ENCODE measurements at regions not wholly inside any gene's neighbourhood (a gene's known extent, or its start where the extent isn't known, plus 50 kb on each side); places are given as distances from the start of the nearest gene placed in this dataset.

DNA sequence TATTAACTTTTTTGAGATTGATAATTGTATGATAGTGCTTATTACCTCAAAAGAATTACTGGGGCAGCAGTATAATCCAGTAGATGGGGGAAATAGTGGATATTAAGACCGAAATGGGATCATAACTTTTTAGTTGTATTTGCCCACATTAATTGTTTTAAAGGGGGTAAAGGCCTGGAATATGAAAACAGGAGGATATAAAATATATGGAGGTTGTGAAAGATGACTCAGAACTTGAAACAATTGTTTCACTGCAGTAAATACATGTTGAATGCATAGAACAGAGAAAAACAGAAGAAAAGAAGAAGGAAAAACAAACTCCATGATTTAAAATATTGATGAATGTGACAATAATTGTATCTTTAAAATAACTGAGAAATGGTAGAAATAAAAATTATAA lies 94.1 kb upstream of the VPREB1 start:
- Mint-ChIP-seq H3K4me3 (no peak overlapping the region), H3K4me1 (ENCODE audit: low read depth) (no peaks in the 10 kb centered on the region), H3K27ac (no peak overlapping the region), H3K27me3 (ENCODE audit: low read depth) (peaks cover 51% of the 10 kb centered on the region), H3K36me3 (ENCODE audit: low read depth) (no peaks in the 10 kb centered on the region), H3K9me3 (no peaks in the 10 kb centered on the region)
- DNase-seq (ENCODE audit: low spot score), result no peak

DNA sequence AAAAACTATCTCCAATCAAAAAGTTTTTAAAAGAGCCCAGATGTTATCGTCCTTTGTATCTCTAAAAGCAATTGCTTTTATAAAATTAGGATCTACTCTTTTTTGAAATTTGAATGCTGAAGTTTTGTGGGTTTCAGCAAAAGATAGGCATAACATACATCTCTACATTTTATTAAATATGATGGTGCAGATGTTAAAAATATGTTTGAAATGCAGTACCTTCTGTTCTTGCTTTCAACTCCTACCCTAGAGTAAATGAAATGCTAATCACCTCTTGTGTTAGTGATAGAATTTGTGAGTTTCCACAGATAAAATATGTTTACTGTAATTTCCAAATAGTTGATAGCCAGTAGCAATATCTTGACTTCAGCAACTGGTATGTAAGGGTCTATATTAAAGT lies 95.7 kb upstream of the VPREB1 start:
- H3K27ac Mint-ChIP-seq, result no peak overlapping the region
- H3K36me3 Mint-ChIP-seq (ENCODE audit: low read depth), result no peaks in the 10 kb centered on the region
- H3K4me3 Mint-ChIP-seq, result no peak overlapping the region
- H3K27me3 Mint-ChIP-seq (ENCODE audit: low read depth), result peaks cover 52% of the 10 kb centered on the region
- no peaks in the 10 kb centered on the region for H3K9me3 Mint-ChIP-seq
- DNase-seq (ENCODE audit: low spot score), result no peak
- no peaks in the 10 kb centered on the region for H3K4me1 Mint-ChIP-seq (ENCODE audit: low read depth)

DNA sequence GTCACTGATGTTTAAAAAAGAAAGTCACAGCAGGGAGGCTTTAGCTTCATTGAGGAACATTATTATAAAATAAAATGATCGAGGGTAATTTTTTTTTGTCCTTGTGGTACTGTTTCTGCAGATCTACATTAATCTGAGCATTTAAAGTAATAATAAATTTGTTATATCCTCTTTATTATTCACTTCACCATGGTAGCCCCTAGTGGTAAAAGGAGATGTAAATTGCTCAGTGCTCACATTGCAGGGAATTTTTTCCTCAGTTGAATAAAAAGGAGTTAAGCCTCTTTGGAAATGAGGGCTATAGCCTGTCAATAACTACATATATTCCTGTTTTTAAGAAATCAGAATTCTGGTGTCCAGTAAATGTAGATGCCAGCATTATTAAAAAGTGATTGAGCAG lies 99.7 kb upstream of the VPREB1 start:
- Mint-ChIP-seq H3K27ac (no peak overlapping the region), H3K4me3 (no peak overlapping the region), H3K36me3 (ENCODE audit: low read depth) (no peaks in the 10 kb centered on the region), H3K9me3 (no peaks in the 10 kb centered on the region), H3K4me1 (ENCODE audit: low read depth) (no peaks in the 10 kb centered on the region), H3K27me3 (ENCODE audit: low read depth) (peaks cover 67% of the 10 kb centered on the region)
- DNase-seq (ENCODE audit: low spot score), result no peak

DNA sequence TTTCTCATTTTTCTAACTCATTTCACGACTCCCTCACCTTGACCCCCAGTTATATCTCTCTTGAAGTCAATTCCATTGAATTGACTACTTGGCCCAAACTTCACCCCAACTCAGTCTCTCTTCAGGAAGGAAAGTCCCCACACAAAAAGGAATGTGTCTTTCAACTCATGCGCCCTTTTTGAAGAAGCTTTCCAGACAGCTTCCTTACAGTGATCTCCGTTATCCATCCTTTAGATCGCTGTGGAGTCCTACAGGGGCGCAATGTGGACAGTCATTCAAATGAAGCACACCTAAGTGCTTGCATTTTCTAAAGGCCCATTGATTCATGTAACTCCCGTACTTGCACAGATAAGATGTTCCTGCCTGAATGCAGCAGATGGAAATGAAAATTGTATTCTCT lies 101.1 kb upstream of the VPREB1 start:
- no peak for DNase-seq (ENCODE audit: low spot score)
- no peak overlapping the region for H3K4me3 Mint-ChIP-seq
- no peaks in the 10 kb centered on the region for H3K9me3 Mint-ChIP-seq
- no peaks in the 10 kb centered on the region for H3K4me1 Mint-ChIP-seq (ENCODE audit: low read depth)
- no peak overlapping the region for H3K27ac Mint-ChIP-seq
- H3K36me3 Mint-ChIP-seq (ENCODE audit: low read depth), result no peaks in the 10 kb centered on the region
- peaks cover 66% of the 10 kb centered on the region for H3K27me3 Mint-ChIP-seq (ENCODE audit: low read depth)

DNA sequence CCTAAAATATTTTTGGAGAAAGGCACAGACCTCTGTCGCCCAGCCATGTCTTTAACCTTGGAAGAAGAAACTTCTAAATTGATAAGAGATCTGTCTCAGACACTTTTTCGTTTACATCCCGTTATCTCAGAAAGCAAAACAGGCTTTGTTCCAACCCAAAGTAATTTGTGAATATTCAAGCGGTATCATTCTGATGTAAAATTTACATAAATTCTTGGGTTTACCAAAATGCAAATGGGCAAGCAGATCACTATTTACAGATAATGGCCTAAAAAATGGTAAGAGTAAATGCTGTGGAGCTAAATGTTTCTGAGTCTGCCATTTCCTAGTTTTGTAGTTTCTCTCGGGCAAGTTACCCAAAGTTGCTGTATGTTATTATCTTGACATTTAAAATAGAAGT lies 101.9 kb upstream of the VPREB1 start:
- DNase-seq (ENCODE audit: low spot score), result no peak
- peaks cover 59% of the 10 kb centered on the region for H3K27me3 Mint-ChIP-seq (ENCODE audit: low read depth)

DNA sequence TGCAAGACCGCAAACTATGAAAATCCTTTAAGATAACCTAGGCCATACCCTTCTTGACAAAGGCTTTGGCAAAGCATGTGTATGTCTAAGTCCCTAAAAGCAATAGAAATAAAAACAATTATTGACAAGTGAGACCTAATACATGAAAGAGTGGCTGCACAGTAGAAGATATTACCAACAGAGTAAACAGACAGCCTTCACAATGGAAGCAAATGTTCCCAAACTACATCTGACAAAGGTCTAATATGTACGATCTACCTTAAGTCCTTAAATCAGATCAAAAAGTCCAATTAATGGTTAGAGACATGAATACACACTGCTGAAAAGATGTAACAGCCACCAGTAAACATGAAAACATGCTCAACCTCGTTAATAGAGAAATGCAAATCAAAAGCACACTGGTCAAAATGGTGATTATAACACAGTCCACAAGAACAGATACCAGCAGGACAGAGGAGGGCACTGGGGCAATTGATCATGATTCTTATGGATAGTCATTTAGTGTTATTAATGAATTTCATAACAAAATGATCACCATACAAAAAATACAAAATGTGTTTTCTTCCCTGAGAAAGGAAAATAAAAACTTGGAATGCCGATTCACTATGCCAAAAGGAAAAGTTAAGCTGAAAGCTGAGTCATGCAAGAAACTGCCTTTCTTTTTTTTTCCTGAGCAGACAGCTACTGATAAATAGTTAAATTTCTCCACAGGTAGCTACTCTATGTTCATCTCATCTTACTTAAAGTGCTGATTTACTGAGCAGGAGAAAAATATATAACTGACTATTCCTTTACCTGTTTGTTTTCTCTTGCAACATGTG lies 102.6 kb upstream of the VPREB1 start:
- no peak for DNase-seq (ENCODE audit: low spot score)
- Mint-ChIP-seq H3K27ac (no peak overlapping the region), H3K9me3 (no peaks in the 10 kb centered on the region), H3K27me3 (ENCODE audit: low read depth) (peaks cover 55% of the 10 kb centered on the region), H3K36me3 (ENCODE audit: low read depth) (no peaks in the 10 kb centered on the region), H3K4me1 (ENCODE audit: low read depth) (no peaks in the 10 kb centered on the region), H3K4me3 (no peak overlapping the region)

More for the DNA sequence above, 101.9 kb upstream of the VPREB1 start:
- Mint-ChIP-seq H3K36me3 (ENCODE audit: low read depth) (no peaks in the 10 kb centered on the region), H3K27ac (no peak overlapping the region), H3K4me1 (ENCODE audit: low read depth) (no peaks in the 10 kb centered on the region), H3K9me3 (no peaks in the 10 kb centered on the region), H3K4me3 (no peak overlapping the region)

DNA sequence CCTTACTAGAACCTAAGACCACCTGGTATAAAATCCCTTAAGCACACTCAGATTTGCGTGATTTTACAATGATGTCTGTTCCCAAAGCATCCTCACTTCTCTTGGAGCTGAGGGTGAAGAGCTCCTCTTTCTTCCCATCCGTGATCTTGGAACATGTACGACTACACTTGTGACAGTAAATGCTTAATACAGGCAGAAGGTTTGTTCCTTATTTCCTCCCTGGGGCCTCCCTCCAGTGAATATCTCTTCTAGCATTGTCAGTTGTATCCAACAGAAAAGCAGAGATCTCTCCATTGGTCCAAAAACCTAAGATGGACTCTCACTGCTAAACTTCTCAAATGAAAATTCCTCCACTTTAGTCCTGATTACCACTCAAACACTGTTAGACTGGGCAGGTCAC lies 103.6 kb upstream of the VPREB1 start:
- DNase-seq (ENCODE audit: low spot score), result no peak
- no peaks in the 10 kb centered on the region for H3K4me1 Mint-ChIP-seq (ENCODE audit: low read depth)
- no peaks in the 10 kb centered on the region for H3K9me3 Mint-ChIP-seq

DNA sequence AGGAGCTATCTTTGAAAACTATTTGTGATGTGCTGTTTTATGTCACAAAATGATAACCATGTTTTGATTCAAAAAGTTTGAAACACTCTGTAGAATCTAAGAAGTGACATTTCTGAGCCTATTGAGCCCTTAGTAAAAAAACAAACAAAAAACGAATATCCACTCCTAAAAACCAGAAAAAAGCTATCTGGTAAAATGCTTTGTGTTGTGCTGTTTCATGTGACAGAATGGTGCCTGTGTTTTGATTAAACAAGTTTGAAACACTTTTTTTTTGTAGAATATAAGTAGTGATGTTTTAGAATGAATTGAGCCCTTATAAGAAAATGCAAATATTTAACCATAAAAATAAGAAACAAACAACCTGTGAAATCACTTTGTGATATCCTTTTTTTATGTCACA lies 105.2 kb upstream of the VPREB1 start:
- H3K4me3 Mint-ChIP-seq, result no peak overlapping the region
- H3K27ac Mint-ChIP-seq, result no peak overlapping the region
- no peak for DNase-seq (ENCODE audit: low spot score)
- no peaks in the 10 kb centered on the region for H3K36me3 Mint-ChIP-seq (ENCODE audit: low read depth)
- H3K27me3 Mint-ChIP-seq (ENCODE audit: low read depth), result peaks cover 51% of the 10 kb centered on the region
- no peaks in the 10 kb centered on the region for H3K4me1 Mint-ChIP-seq (ENCODE audit: low read depth)
- H3K9me3 Mint-ChIP-seq, result no peaks in the 10 kb centered on the region

More for the DNA sequence above, 103.6 kb upstream of the VPREB1 start:
- Mint-ChIP-seq H3K27me3 (ENCODE audit: low read depth) (peaks cover 54% of the 10 kb centered on the region), H3K27ac (no peak overlapping the region), H3K4me3 (no peak overlapping the region), H3K36me3 (ENCODE audit: low read depth) (no peaks in the 10 kb centered on the region)

DNA sequence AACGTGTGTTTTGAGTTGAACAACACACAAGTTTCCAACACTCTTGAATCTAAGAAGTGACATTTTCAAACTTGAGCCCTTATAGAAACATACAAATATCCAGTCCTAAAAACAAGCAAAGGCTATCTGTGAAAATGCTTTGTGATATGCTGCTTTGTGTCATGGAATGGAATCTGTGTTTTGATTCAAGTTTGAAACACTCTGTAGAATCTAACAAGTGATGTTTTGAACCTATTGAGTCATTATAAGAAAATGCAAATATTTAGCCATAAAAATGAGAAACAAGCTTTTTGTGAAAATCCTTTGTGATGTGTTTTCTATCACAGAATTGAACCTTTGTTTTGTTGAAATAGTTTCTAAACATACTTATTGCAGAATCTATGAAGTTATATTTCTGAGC lies 105.7 kb upstream of the VPREB1 start:
- Mint-ChIP-seq H3K4me1 (ENCODE audit: low read depth) (no peaks in the 10 kb centered on the region), H3K27me3 (ENCODE audit: low read depth) (peaks cover 51% of the 10 kb centered on the region)
- DNase-seq (ENCODE audit: low spot score), result no peak

DNA sequence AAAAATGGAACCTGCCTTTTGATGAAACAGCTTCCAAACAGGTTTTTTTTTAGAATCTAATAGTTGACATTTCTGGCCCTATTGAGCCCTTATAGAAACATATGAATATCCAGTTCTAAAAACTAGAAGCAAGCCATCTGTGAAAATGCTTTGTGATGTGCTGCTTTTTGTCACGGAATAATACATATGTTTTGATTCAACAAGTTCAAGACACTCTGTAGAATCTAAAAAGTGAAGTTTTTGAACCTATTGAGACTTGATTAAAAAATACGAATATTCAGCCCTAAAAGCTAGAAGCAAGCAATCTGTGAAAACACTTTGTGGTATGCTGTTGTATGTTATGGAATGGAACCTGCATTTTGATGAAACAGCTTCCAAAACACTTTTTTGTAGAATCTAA lies 106.7 kb upstream of the VPREB1 start:
- no peaks in the 10 kb centered on the region for H3K36me3 Mint-ChIP-seq (ENCODE audit: low read depth)
- no peaks in the 10 kb centered on the region for H3K9me3 Mint-ChIP-seq
- DNase-seq (ENCODE audit: low spot score), result no peak
- H3K27me3 Mint-ChIP-seq (ENCODE audit: low read depth), result peaks cover 51% of the 10 kb centered on the region
- no peak overlapping the region for H3K27ac Mint-ChIP-seq
- no peaks in the 10 kb centered on the region for H3K4me1 Mint-ChIP-seq (ENCODE audit: low read depth)
- no peak overlapping the region for H3K4me3 Mint-ChIP-seq

More for the DNA sequence above, 105.7 kb upstream of the VPREB1 start:
- Mint-ChIP-seq H3K4me3 (no peak overlapping the region), H3K36me3 (ENCODE audit: low read depth) (no peaks in the 10 kb centered on the region), H3K9me3 (no peaks in the 10 kb centered on the region), H3K27ac (no peak overlapping the region)

DNA sequence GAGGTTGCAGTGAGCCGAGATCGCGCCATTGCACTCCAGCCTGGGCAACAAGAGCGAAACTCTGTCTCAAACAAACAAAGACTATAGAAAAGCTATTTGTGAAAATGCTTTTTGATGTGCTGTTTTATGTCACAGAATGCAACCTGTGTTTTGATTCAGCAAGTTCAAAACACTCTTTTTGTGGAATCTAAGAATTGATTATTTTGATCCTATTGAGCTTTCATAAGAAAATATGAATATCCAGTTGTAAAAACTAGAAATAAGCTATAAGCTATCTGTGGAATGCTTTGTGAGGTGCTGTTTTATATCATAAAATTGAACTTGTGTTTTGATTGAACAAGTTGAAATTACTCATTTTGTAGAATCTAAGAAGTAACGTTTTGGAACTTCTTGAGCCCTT lies 110.7 kb upstream of the VPREB1 start:
- H3K4me1 Mint-ChIP-seq (ENCODE audit: low read depth), result peaks cover 6% of the 10 kb centered on the region
- H3K27ac Mint-ChIP-seq, result no peak overlapping the region
- no peaks in the 10 kb centered on the region for H3K9me3 Mint-ChIP-seq
- H3K27me3 Mint-ChIP-seq (ENCODE audit: low read depth), result peaks cover 15% of the 10 kb centered on the region
- H3K4me3 Mint-ChIP-seq, result no peak overlapping the region
- DNase-seq (ENCODE audit: low spot score), result no peak
- H3K36me3 Mint-ChIP-seq (ENCODE audit: low read depth), result no peaks in the 10 kb centered on the region

DNA sequence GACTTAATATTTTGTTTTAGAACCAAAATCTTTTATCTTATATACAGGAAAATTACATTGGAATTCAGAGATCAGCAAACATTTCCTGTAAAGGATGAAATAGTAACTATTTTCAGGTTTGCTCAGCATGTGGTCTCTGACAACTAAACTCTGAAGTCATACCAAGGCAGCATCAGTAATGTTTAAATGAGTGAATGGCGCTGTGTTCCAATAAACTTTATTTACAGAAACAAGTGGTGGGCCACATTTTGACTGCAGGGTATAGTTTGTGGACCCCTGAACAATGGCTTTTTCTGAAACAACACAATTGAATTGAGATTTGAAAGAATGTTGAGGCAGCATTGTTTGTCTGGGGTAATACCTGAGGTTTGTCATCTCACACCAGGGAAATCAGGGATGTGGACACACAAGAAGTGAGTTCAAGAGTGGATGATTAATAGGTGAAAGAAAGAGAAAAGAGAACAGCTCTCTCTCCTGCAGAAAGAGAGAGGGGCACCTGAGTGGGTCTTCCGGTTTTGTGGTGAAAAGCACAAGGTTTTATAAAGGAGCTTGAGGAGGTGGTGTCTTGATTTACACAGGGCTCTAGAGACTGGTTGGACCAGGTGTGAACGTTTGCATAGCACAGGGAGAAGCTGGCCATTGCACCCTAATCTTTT lies 113.5 kb upstream of the VPREB1 start:
- Mint-ChIP-seq H3K9me3 (no peaks in the 10 kb centered on the region), H3K4me1 (ENCODE audit: low read depth) (peaks cover 6% of the 10 kb centered on the region), H3K4me3 (no peak overlapping the region), H3K27me3 (ENCODE audit: low read depth) (peaks cover 10% of the 10 kb centered on the region), H3K27ac (no peak overlapping the region), H3K36me3 (ENCODE audit: low read depth) (no peaks in the 10 kb centered on the region)
- no peak for DNase-seq (ENCODE audit: low spot score)

DNA sequence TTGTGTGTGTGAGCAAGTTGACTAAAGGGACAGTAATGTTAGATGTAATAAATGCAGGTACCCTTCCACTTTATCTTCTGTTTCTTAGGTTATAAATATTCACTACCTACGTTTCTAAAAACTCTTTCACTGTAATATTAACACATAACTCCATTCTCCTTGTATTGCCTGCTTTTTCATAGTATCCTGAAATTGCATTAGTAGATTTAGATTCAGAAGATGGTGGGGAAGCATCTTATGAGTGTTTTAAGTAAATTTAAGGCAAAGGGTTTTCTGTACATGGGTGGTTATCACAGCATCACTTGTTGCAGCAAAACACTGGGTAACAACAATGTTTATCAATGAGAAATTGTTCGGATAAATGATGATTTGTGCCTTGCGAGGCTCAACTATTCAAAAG lies 115.2 kb upstream of the VPREB1 start:
- Mint-ChIP-seq H3K27me3 (ENCODE audit: low read depth) (peaks cover 10% of the 10 kb centered on the region), H3K4me1 (ENCODE audit: low read depth) (peaks cover 6% of the 10 kb centered on the region), H3K4me3 (no peak overlapping the region), H3K9me3 (no peaks in the 10 kb centered on the region), H3K27ac (no peak overlapping the region), H3K36me3 (ENCODE audit: low read depth) (no peaks in the 10 kb centered on the region)
- DNase-seq (ENCODE audit: low spot score), result no peak

DNA sequence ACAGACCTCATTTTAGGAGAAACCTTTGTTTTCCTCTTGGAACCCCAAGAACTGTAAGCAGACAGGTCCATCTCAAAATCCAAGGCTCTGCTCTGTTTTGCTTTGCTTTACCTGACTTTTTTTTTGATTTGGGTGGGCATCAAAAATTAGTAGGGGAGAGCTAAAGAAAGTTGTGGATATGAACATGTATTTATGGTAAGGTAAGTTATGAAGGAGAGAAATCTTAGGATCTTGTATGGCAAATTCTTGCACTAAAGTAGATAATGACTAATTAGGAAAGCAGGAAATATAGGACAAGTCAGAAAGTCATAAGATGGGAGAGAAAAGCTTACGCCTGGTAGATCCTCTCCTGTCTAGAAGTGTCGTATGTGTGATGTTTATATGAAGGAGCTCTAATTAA lies 116.1 kb upstream of the VPREB1 start:
- H3K9me3 Mint-ChIP-seq, result no peaks in the 10 kb centered on the region
- peaks cover 6% of the 10 kb centered on the region for H3K4me1 Mint-ChIP-seq (ENCODE audit: low read depth)
- H3K36me3 Mint-ChIP-seq (ENCODE audit: low read depth), result no peaks in the 10 kb centered on the region
- H3K27me3 Mint-ChIP-seq (ENCODE audit: low read depth), result peaks cover 8% of the 10 kb centered on the region
- no peak overlapping the region for H3K27ac Mint-ChIP-seq
- H3K4me3 Mint-ChIP-seq, result no peak overlapping the region
- no peak for DNase-seq (ENCODE audit: low spot score)

Measured in T-helper 2 cell treated with Interferon-gamma antibody and Interleukin-4, amounts not matched to agents 5 μg/mL and 100 μg/mL, for 36 hours (primary cell).